Heart left ventricle (tissue), 16 donors: ENCODE measurements at regions not wholly inside any gene's neighbourhood (a gene's known extent, or its start where the extent isn't known, plus 50 kb on each side); places are given as distances from the start of the nearest gene placed in this dataset.

Experiments
- ATAC-seq, 4 donors: fragments of 200-7000 bp; cut with Tn5 transposase; one replicate each; pipeline ENCODE4 v1.9.1; 2020 to 2022; ENCODE audit warnings: moderate library complexity in 4 of 4, mild to moderate bottlenecking in 3 of 4, moderate number of reproducible peaks in 1 of 4
- DNase-seq, 5 donors: peaks; one replicate each; pipeline ENCODE4 v3.0.0-alpha.2; 2020
- H3K27ac ChIP-seq, 12 donors: fragments of 200-600 bp; sonication (generic) in 4 of 12; one replicate each; pipeline versions ENCODE4 v1.5.0 to v1.8.0; 2016 to 2022; ENCODE audit warnings: mild to moderate bottlenecking in 2 of 12
- H3K27me3 ChIP-seq, 9 donors: fragments of 200-600 bp; sonication (generic) in 2 of 9; one replicate each; pipeline versions ENCODE4 v1.5.1 to v1.8.0; 2016 to 2022; ENCODE audit warnings: mild to moderate bottlenecking in 3 of 9
- H3K36me3 ChIP-seq, 9 donors: fragments of 200-600 bp; sonication (generic) in 2 of 9; one replicate each; pipeline versions ENCODE4 v1.5.0 to v1.8.0; 2018 to 2022; ENCODE audit warnings: mild to moderate bottlenecking in 2 of 9
- H3K4me1 ChIP-seq, 12 donors: fragments of 200-600 bp; sonication (generic) in 4 of 12; one replicate each; pipeline versions ENCODE4 v1.5.0 to v1.8.0; 2016 to 2022; ENCODE audit warnings: mild to moderate bottlenecking in 3 of 12
- H3K4me3 ChIP-seq, 12 donors: fragments of 200-600 bp; sonication (generic) in 4 of 12; one replicate each; pipeline versions ENCODE4 v1.5.0 to v1.8.0; 2017 to 2022; ENCODE audit warnings: mild to moderate bottlenecking in 9 of 12, moderate library complexity in 4 of 12
- H3K9me3 ChIP-seq, 12 donors: fragments of 200-600 bp; sonication (generic) in 4 of 12; one replicate each; pipeline versions ENCODE4 v1.5.0 to v1.8.0; 2016 to 2022; ENCODE audit warnings: mild to moderate bottlenecking in 1 of 12
- POLR2A ChIP-seq, 2 donors: fragments of 450-650 bp; IDR thresholded peaks; one replicate each; pipeline ENCODE4 v1.6.1; 2017; ENCODE audit warnings: antibody characterized with exemption in 2 of 2, mild to moderate bottlenecking in 2 of 2, moderate library complexity in 2 of 2
- WGBS, 4 donors: extraction: QIAGEN DNeasy Blood & Tissue Kit in 2 of 4; methylation state at CpG; one replicate each; pipeline versions ENCODE4 v1.1.5 to v1.1.7; 2013 to 2018; 5-methylcytosine and 5-hydroxymethylcytosine counted together
- intact Hi-C, 10 donors: fragments of 100-400 bp; cut with DNase I; formaldehyde crosslinking; loops; one replicate each; pipeline versions ENCODE4 v1.11.1 to v1.14.2; 2022
- TF ChIP-seq, protein P1 (sequence below), 12 donors: fragments of 200-600 bp; sonication (generic) in 4 of 12; IDR thresholded peaks; one replicate each; pipeline versions ENCODE4 v1.5.0 to v1.8.0; 2018 to 2022; ENCODE audit warnings: antibody characterized with exemption in 12 of 12, mild to moderate bottlenecking in 5 of 12
- donor health status: ischemic (EF 13 %, LVEDD 7.1; RV severe dilation, severe dysfunction).
- donor health status: healthy with polysubstance abuse.
- donor health status: DM: no; HTN: yes; CAD: no.
- donor health status: DM: no; HTN: no; CAD: no.
- donor health status: ischemic (EF 25% LVEDD 6.9; RV normal size, moderate dysfunction).
- donor health status: ischemic (EF 25% LVEDD 5.7; RV mildly dilated, moderate dysfunction).
- donor health status: healthy.
- donor health status: DM: yes; HTN: yes; CAD: no.
- donor health status: ischemic (EF 35%, LVEDD 5.7; RV mildly dilated, moderate dysfunction).
- donor health status: nonischemic (EF 11% LVEDD 7.7; RV severe dilation, severe dysfunction).
- donor health status: DM: yes; HTN: yes; CAD: no.
- donor health status: PGD.
- donor health status: ischemic (EF 29% LVEDD 5.4; RV normal size, mild dysfunction).
- donor health status: nonischemic (EF 23%, LVEDD 6.1; RV moderate dilation, normal function).

DNA sequence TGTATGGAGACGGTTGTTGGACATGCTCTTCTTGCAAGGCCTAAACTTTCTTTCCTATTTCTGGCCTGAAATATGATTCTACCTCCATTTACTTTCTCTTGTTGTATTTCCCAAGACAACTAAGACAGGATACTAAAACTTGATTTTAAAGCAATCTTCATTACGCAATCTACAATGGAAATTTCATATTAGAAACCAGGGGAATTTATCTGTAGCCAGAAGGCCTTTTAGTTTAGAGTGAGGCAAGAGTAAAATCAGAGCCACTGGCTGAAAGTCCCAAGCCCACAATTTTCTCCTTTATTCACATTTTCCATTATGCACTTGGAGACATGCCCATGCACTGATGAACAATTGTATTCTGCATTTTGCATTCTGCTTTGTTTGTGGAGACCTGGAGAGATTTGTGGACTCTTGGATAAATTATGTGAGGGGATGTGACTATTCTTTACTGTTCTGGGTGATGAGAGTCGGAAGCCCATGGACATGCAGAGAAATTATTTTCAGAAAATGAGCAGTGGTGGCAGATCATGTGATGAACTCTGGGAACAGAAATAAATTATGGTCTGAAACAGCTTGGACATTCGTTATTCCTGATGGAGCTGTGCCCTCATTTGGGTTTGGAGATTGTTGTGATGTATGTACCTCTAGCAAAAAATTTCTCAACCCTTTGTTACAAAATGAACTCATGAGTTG, 336.8 kb downstream of the SEC16B start:
- no peaks in the 10 kb centered on the region for H3K9me3 ChIP-seq
- no peaks in the 10 kb centered on the region for H3K4me1 ChIP-seq
- H3K4me3 ChIP-seq, result no peak overlapping the region
- ATAC-seq (no peak), DNase-seq (no peak)
- 60 to 75% (median 66%) methylated on average over 4 of the region's 4 CpGs for WGBS, 4 donors
- no peaks in the 10 kb centered on the region for H3K36me3 ChIP-seq
- H3K27ac ChIP-seq, result no peak overlapping the region
- H3K27me3 ChIP-seq, result no peaks in the 10 kb centered on the region
- intact Hi-C loops, result no loop called here
- no peak for TF ChIP-seq POLR2A (IDR thresholded peaks at IDR 0.05)
- TF ChIP-seq, protein P1, sequence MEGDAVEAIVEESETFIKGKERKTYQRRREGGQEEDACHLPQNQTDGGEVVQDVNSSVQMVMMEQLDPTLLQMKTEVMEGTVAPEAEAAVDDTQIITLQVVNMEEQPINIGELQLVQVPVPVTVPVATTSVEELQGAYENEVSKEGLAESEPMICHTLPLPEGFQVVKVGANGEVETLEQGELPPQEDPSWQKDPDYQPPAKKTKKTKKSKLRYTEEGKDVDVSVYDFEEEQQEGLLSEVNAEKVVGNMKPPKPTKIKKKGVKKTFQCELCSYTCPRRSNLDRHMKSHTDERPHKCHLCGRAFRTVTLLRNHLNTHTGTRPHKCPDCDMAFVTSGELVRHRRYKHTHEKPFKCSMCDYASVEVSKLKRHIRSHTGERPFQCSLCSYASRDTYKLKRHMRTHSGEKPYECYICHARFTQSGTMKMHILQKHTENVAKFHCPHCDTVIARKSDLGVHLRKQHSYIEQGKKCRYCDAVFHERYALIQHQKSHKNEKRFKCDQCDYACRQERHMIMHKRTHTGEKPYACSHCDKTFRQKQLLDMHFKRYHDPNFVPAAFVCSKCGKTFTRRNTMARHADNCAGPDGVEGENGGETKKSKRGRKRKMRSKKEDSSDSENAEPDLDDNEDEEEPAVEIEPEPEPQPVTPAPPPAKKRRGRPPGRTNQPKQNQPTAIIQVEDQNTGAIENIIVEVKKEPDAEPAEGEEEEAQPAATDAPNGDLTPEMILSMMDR (IDR thresholded peaks at IDR 0.05), result no peak

DNA sequence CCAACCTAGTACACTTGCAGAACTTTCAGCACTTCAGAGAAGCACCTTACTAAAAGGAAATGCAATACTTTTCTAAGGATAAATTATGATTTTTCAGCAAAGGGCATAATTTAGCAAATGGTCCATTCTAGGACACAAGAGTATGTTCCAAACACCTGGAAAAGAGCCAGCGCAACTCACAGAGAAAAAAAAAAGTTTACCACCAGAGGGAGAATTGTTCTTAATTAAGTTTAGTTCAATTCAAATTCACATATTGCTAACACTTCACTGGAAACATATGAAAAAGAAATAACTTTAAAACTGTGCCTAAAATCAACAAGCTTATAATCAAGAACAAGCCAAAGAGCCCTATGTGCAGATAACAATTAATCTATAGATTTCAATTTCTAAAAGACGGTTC, 338.1 kb downstream of the SEC16B start:
- H3K27me3 ChIP-seq, result no peaks in the 10 kb centered on the region
- TF ChIP-seq, protein P1 (IDR thresholded peaks at IDR 0.05), result no peak
- TF ChIP-seq POLR2A (IDR thresholded peaks at IDR 0.05), result no peak
- H3K4me3 ChIP-seq, result no peak overlapping the region
- intact Hi-C loops, result no loop called here
- H3K4me1 ChIP-seq, result no peaks in the 10 kb centered on the region
- DNase-seq (no peak), ATAC-seq (no peak)
- H3K27ac ChIP-seq, result no peak overlapping the region
- WGBS, 4 donors, result 83 to 87% (median 87%) methylated on average over 2 of the region's 2 CpGs
- no peaks in the 10 kb centered on the region for H3K36me3 ChIP-seq
- no peaks in the 10 kb centered on the region for H3K9me3 ChIP-seq

DNA sequence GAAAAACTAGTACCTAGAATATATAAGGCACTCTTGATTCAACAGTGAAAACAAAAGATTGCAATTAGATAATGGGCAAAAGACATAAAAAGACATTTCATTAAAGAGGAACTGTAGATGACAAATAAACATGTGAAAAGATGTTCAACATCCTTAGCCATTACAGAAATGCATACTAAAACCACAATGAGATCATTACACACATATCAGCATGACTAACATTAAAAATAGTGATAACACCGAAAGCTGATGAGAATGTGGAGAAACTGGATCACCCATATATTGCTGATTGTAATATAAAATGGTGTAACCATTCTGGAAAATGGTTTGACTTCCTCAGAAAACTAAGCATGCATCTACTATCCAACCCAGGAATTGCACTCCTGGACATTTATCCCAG, 340.3 kb downstream of the SEC16B start:
- ATAC-seq (no peak), DNase-seq (no peak)
- no peak for TF ChIP-seq POLR2A (IDR thresholded peaks at IDR 0.05)
- TF ChIP-seq, protein P1 (IDR thresholded peaks at IDR 0.05), result no peak
- intact Hi-C loops, result no loop called here
- no peaks in the 10 kb centered on the region for H3K27me3 ChIP-seq
- 55 to 78% (median 63%) methylated on average over 1 of the region's 1 CpG for WGBS, 4 donors
- no peaks in the 10 kb centered on the region for H3K4me1 ChIP-seq
- no peaks in the 10 kb centered on the region for H3K36me3 ChIP-seq
- H3K4me3 ChIP-seq, result no peak overlapping the region
- H3K27ac ChIP-seq, result no peak overlapping the region
- peaks cover 0 to 3% (median 0%) of the 10 kb centered on the region in 12 donors for H3K9me3 ChIP-seq

DNA sequence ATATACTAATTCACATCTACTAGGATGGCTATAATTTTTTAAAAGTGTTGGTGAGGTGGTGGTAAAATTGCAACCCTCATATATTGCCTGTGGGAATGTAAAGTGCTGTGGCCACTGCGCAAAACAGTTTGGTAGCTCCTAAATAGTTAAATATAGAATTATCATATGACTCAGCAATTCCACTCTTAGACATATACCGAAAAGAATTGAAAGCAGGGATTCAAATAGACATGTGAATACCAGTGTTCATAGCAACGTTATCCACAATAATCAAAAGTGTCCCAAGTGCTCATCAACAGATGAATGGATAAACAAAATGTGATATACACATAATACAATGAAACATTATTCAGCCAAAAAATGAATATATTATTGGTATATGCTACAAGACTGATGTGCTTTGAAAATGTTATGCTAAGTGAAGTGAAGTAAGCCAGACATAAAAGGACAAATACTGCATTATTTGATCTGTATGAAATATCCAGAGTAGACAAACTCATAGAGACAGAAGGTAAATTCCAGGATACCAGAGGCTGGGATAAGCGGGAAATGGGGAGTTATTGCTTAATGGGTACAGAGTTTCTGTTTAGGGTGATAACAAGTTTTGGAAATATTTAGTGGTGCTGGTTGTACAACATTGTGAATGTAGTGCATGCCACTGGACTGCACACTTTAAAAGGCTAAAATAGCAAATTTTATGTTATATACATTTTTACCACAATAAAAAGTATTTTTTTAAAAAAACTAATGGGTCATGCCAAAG, 342.5 kb downstream of the SEC16B start:
- no peak for ATAC-seq
- no peak for DNase-seq
- Histone ChIP-seq H3K4me1 (no peaks in the 10 kb centered on the region), H3K9me3 (peaks cover 0 to 3% (median 0%) of the 10 kb centered on the region in 12 donors), H3K27me3 (no peaks in the 10 kb centered on the region), H3K36me3 (no peaks in the 10 kb centered on the region), H3K4me3 (no peak overlapping the region), H3K27ac (no peak overlapping the region)
- WGBS, 4 donors, result 76 to 87% (median 82%) methylated on average over 4 of the region's 4 CpGs
- TF ChIP-seq, protein P1 (IDR thresholded peaks at IDR 0.05), result no peak
- TF ChIP-seq POLR2A (IDR thresholded peaks at IDR 0.05), result no peak
- intact Hi-C loops, result no loop called here
